HL-60 (cell line): ENCODE measurements at regions not wholly inside any gene's neighbourhood (a gene's known extent, or its start where the extent isn't known, plus 50 kb on each side); places are given as distances from the start of the nearest gene placed in this dataset.

Experiments
- DNase-seq, 2 experiments: peaks; one replicate each; pipeline ENCODE4 v3.0.0-alpha.2; 2010 to 2020; ENCODE audit warnings: low read depth in 1 of 2, low spot score in 1 of 2
- H3K27ac ChIP-seq: fragments of 250-450 bp; sonication (Bioruptor Pico); replicated peaks from 2 replicates; pipeline ENCODE4 v1.5.1; 2020; ENCODE audit warnings: mild to moderate bottlenecking, moderate library complexity
- H3K27me3 ChIP-seq: fragments of 250-450 bp; sonication (Bioruptor Pico); 2 replicates; pipeline ENCODE4 v1.5.1; 2021; ENCODE audit warnings: mild to moderate bottlenecking, moderate library complexity; ENCODE audit not compliant: insufficient read depth, poor library complexity, severe bottlenecking
- H3K4me3 ChIP-seq: replicated peaks from 2 replicates; pipeline ENCODE4 v1.5.1; 2011; ENCODE audit warnings: mild to moderate bottlenecking, control low read depth, low read length; ENCODE audit not compliant: insufficient read depth
- GABPA ChIP-seq: IDR thresholded peaks from 2 replicates; pipeline ENCODE4 v1.6.1; 2012; ENCODE audit warnings: low read depth
- POLR2AphosphoS5 ChIP-seq: IDR thresholded peaks from 2 replicates; pipeline ENCODE4 v1.6.1; 2012; ENCODE audit warnings: low read depth
- SPI1 ChIP-seq: IDR thresholded peaks from 2 replicates; pipeline ENCODE4 v1.6.1; 2012; ENCODE audit warnings: low read depth, mild to moderate bottlenecking, borderline replicate concordance
- TF ChIP-seq, protein P1 (sequence below): IDR thresholded peaks from one replicate; pipeline ENCODE4 v1.5.1; 2011; ENCODE audit warnings: low read length, control low read depth, inconsistent platforms; ENCODE audit not compliant: insufficient read depth
- TF ChIP-seq, protein P2 (sequence below): IDR thresholded peaks from 2 replicates; pipeline ENCODE4 v1.6.1; 2012; ENCODE audit warnings: low read depth; ENCODE audit not compliant: insufficient replicate concordance

GRCh38 chr2:205937211-205937610 is 148.8 kb downstream of the INO80D start:
- no peak overlapping the region for H3K4me3 ChIP-seq
- no peaks in the 10 kb centered on the region for H3K27me3 ChIP-seq
- TF ChIP-seq, protein P1, sequence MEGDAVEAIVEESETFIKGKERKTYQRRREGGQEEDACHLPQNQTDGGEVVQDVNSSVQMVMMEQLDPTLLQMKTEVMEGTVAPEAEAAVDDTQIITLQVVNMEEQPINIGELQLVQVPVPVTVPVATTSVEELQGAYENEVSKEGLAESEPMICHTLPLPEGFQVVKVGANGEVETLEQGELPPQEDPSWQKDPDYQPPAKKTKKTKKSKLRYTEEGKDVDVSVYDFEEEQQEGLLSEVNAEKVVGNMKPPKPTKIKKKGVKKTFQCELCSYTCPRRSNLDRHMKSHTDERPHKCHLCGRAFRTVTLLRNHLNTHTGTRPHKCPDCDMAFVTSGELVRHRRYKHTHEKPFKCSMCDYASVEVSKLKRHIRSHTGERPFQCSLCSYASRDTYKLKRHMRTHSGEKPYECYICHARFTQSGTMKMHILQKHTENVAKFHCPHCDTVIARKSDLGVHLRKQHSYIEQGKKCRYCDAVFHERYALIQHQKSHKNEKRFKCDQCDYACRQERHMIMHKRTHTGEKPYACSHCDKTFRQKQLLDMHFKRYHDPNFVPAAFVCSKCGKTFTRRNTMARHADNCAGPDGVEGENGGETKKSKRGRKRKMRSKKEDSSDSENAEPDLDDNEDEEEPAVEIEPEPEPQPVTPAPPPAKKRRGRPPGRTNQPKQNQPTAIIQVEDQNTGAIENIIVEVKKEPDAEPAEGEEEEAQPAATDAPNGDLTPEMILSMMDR: no peak
- TF ChIP-seq SPI1 (no peak), POLR2AphosphoS5 (no peak), GABPA (no peak)
- TF ChIP-seq, protein P2, sequence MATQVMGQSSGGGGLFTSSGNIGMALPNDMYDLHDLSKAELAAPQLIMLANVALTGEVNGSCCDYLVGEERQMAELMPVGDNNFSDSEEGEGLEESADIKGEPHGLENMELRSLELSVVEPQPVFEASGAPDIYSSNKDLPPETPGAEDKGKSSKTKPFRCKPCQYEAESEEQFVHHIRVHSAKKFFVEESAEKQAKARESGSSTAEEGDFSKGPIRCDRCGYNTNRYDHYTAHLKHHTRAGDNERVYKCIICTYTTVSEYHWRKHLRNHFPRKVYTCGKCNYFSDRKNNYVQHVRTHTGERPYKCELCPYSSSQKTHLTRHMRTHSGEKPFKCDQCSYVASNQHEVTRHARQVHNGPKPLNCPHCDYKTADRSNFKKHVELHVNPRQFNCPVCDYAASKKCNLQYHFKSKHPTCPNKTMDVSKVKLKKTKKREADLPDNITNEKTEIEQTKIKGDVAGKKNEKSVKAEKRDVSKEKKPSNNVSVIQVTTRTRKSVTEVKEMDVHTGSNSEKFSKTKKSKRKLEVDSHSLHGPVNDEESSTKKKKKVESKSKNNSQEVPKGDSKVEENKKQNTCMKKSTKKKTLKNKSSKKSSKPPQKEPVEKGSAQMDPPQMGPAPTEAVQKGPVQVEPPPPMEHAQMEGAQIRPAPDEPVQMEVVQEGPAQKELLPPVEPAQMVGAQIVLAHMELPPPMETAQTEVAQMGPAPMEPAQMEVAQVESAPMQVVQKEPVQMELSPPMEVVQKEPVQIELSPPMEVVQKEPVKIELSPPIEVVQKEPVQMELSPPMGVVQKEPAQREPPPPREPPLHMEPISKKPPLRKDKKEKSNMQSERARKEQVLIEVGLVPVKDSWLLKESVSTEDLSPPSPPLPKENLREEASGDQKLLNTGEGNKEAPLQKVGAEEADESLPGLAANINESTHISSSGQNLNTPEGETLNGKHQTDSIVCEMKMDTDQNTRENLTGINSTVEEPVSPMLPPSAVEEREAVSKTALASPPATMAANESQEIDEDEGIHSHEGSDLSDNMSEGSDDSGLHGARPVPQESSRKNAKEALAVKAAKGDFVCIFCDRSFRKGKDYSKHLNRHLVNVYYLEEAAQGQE: no peak

DNA sequence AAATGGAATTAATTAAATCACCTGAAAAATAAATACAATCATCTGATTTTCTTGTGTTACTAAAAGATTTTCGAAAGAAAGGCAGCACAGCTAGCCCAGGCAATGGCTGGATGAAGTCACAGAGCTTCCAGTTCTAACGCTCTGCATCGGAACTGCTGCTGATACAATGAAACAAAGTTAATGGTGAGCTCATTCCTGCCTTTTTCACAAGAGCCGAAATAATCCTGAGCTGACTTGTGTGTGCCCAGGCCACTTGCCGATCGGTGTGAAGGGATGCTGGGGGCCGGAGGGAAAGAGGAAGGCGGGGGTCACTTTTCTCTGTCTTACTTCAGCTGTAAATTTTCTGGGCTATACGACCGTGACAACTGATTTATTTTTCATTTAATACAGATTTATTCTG is 149.5 kb downstream of the INO80D start:
- H3K27ac ChIP-seq: no peak overlapping the region
- H3K4me3 ChIP-seq: no peak overlapping the region
- no peak for DNase-seq
- TF ChIP-seq, protein P2: no peak
- TF ChIP-seq, protein P1: no peak
- TF ChIP-seq SPI1: no peak
- no peak for TF ChIP-seq GABPA
- TF ChIP-seq POLR2AphosphoS5: no peak
- no peaks in the 10 kb centered on the region for H3K27me3 ChIP-seq

More at GRCh38 chr2:205937211-205937610, 148.8 kb downstream of the INO80D start:
- no peak for DNase-seq
- no peak overlapping the region for H3K27ac ChIP-seq

DNA sequence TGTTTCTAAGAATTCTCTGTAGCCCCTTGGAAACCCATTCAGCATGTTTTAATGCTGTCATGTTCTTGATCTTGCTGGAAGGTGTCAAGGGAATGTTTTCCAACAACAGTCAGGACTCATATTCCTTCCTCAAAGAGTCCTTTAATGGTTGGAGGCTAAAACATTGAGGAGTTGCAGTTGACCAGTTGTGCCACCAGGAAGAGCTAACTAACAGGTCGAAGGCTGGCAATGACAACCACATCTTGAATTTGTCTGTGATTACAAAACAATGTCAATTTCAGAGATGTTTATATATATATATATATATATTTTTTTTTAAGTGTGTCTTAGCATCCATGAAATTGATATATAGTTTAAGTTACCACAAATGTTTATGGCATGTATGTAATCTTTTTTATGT is 151.5 kb downstream of the INO80D start:
- no peak for TF ChIP-seq POLR2AphosphoS5
- no peak for TF ChIP-seq GABPA
- TF ChIP-seq, protein P2: no peak
- TF ChIP-seq, protein P1: no peak
- no peak for TF ChIP-seq SPI1
- DNase-seq: no peak
- Histone ChIP-seq H3K27me3 (peaks cover 3% of the 10 kb centered on the region), H3K27ac (no peak overlapping the region), H3K4me3 (no peak overlapping the region)
